H9 (cell line): ENCODE measurements at regions not wholly inside any gene's neighbourhood (a gene's known extent, or its start where the extent isn't known, plus 50 kb on each side); places are given as distances from the start of the nearest gene placed in this dataset.
A peak's percentile ranks its signal among the peaks of the same experiment; 100 is the strongest.

Experiments used
- DNase-seq: peaks from one replicate; pipeline ENCODE4 v3.0.0-alpha.2; 2017
- H2AFZ ChIP-seq: one replicate; pipeline ENCODE4 v1.6.1; 2013; ENCODE audit warnings: mild to moderate bottlenecking, low read length, control low read depth, moderate library complexity
- H2AK5ac ChIP-seq: 2 replicates; pipeline ENCODE4 v1.6.1; 2013; ENCODE audit warnings: low read length, control low read depth, mixed read lengths; ENCODE audit not compliant: insufficient read length
- H2BK120ac ChIP-seq: one replicate; pipeline ENCODE4 v1.6.1; 2013; ENCODE audit warnings: low read depth, mild to moderate bottlenecking, low read length, control low read depth, inconsistent platforms; ENCODE audit not compliant: poor library complexity, severe bottlenecking
- H2BK12ac ChIP-seq: 2 replicates; pipeline ENCODE4 v1.6.1; 2013; ENCODE audit warnings: low read length, control low read depth, mixed read lengths, low read depth; ENCODE audit not compliant: insufficient read length
- H2BK15ac ChIP-seq: 2 replicates; pipeline ENCODE4 v1.6.1; 2013; ENCODE audit warnings: low read depth, low read length, control low read depth
- H2BK20ac ChIP-seq: one replicate; pipeline ENCODE4 v1.6.1; 2013; ENCODE audit warnings: low read depth, mild to moderate bottlenecking, low read length, control low read depth, inconsistent platforms; ENCODE audit not compliant: poor library complexity, severe bottlenecking
- H2BK5ac ChIP-seq: 2 replicates; pipeline ENCODE4 v1.6.1; 2013; ENCODE audit warnings: low read length, control low read depth, mixed read lengths; ENCODE audit not compliant: insufficient read length
- H3K14ac ChIP-seq: 2 replicates; pipeline ENCODE4 v1.6.1; 2013; ENCODE audit warnings: low read length, control low read depth; ENCODE audit not compliant: insufficient read depth
- H3K18ac ChIP-seq: 2 replicates; pipeline ENCODE4 v1.6.1; 2013; ENCODE audit warnings: low read depth, mild to moderate bottlenecking, mixed read lengths, low read length, control low read depth; ENCODE audit not compliant: insufficient read length
- H3K23ac ChIP-seq: 2 replicates; pipeline ENCODE4 v1.6.1; 2013; ENCODE audit warnings: low read length, control low read depth, mixed read lengths, low read depth; ENCODE audit not compliant: insufficient read length
- H3K23me2 ChIP-seq: 2 replicates; pipeline ENCODE4 v1.6.1; 2013; ENCODE audit warnings: low read depth, mild to moderate bottlenecking, mixed read lengths, low read length, control low read depth; ENCODE audit not compliant: insufficient read length, poor library complexity, severe bottlenecking
- H3K27ac ChIP-seq: 2 replicates; pipeline ENCODE4 v1.5.1; 2013; ENCODE audit warnings: low read length, control low read depth, mixed read lengths, low read depth; ENCODE audit not compliant: insufficient read length
- H3K27me3 ChIP-seq: 2 replicates; pipeline ENCODE4 v1.6.1; 2013; ENCODE audit warnings: low read length, control low read depth, inconsistent platforms; ENCODE audit not compliant: insufficient read depth
- H3K4ac ChIP-seq: 2 replicates; pipeline ENCODE4 v1.6.1; 2013; ENCODE audit warnings: low read depth, mild to moderate bottlenecking, control low read depth, inconsistent platforms, low read length, moderate library complexity
- H3K4me1 ChIP-seq: 2 replicates; pipeline ENCODE4 v1.6.1; 2013; ENCODE audit warnings: low read length, control low read depth, inconsistent platforms; ENCODE audit not compliant: insufficient read depth
- H3K4me2 ChIP-seq: 2 replicates; pipeline ENCODE4 v1.6.1; 2013; ENCODE audit warnings: low read length, control low read depth, mixed read lengths; ENCODE audit not compliant: insufficient read length, insufficient read depth
- H3K56ac ChIP-seq: 2 replicates; pipeline ENCODE4 v1.6.1; 2013; ENCODE audit warnings: low read depth, mild to moderate bottlenecking, mixed read lengths, low read length, control low read depth; ENCODE audit not compliant: insufficient read length
- H3K79me1 ChIP-seq: 2 replicates; pipeline ENCODE4 v1.6.1; 2013; ENCODE audit warnings: low read depth, mild to moderate bottlenecking, moderate library complexity, low read length, control low read depth, inconsistent platforms; ENCODE audit not compliant: insufficient read depth, poor library complexity, severe bottlenecking
- H3K79me2 ChIP-seq: 2 replicates; pipeline ENCODE4 v1.6.1; 2013; ENCODE audit warnings: low read length, control low read depth, inconsistent platforms; ENCODE audit not compliant: insufficient read depth
- H3K9ac ChIP-seq: 2 replicates; pipeline ENCODE4 v1.6.1; 2013; ENCODE audit warnings: low read length, control low read depth, mixed read lengths; ENCODE audit not compliant: insufficient read length; ENCODE audit errors: extremely low read depth
- H3K9me3 ChIP-seq: one replicate; pipeline ENCODE4 v1.6.1; 2013; ENCODE audit warnings: low read depth, low read length, inconsistent platforms; ENCODE audit not compliant: control insufficient read depth
- H3T11ph ChIP-seq: one replicate; pipeline ENCODE4 v1.6.1; 2013; ENCODE audit warnings: mild to moderate bottlenecking, low read length, control low read depth, inconsistent platforms
- H4K20me1 ChIP-seq: one replicate; pipeline ENCODE4 v1.6.1; 2013; ENCODE audit not compliant: control insufficient read depth, insufficient read length, insufficient read depth
- H4K5ac ChIP-seq: 2 replicates; pipeline ENCODE4 v1.6.1; 2013; ENCODE audit warnings: low read depth, mild to moderate bottlenecking, mixed read lengths, low read length, control low read depth; ENCODE audit not compliant: insufficient read length
- H4K8ac ChIP-seq: replicated peaks from 2 replicates; pipeline ENCODE4 v1.6.1; 2013; ENCODE audit warnings: low read length, control low read depth, mixed read lengths, low read depth; ENCODE audit not compliant: insufficient read length
- H4K91ac ChIP-seq: 2 replicates; pipeline ENCODE4 v1.6.1; 2013; ENCODE audit warnings: low read depth, mild to moderate bottlenecking, moderate library complexity, mixed read lengths, low read length, control low read depth; ENCODE audit not compliant: insufficient read length
- H3K27ac Mint-ChIP-seq, 3 experiments: 2 replicates in 2 of 3; 3 replicates in 1 of 3; pipeline ENCODE4 v1.8.0; 2020 to 2021; ENCODE audit warnings: mixed read lengths in 3 of 3, mild to moderate bottlenecking in 1 of 3, moderate library complexity in 1 of 3
- H3K27me3 Mint-ChIP-seq: 2 replicates; pipeline ENCODE4 v1.8.0; 2021; ENCODE audit warnings: low read depth, mild to moderate bottlenecking, moderate library complexity, mixed read lengths
- H3K36me3 Mint-ChIP-seq, 3 experiments: 2 replicates in 2 of 3; 3 replicates in 1 of 3; pipeline ENCODE4 v1.8.0; 2020 to 2021; ENCODE audit warnings: low read depth in 3 of 3, mixed read lengths in 3 of 3; ENCODE audit not compliant: insufficient read depth in 1 of 3
- H3K4me1 Mint-ChIP-seq, 2 experiments: 2 replicates each; pipeline ENCODE4 v1.8.0; 2020; ENCODE audit warnings: mixed read lengths in 2 of 2
- H3K4me3 Mint-ChIP-seq, 2 experiments: 2 replicates in 1 of 2; 3 replicates in 1 of 2; pipeline ENCODE4 v1.8.0; 2020 to 2021; ENCODE audit warnings: mild to moderate bottlenecking in 2 of 2, mixed read lengths in 2 of 2, moderate library complexity in 1 of 2
- H3K9me3 Mint-ChIP-seq, 2 experiments: 2 replicates in 1 of 2; 3 replicates in 1 of 2; pipeline ENCODE4 v1.8.0; 2020; ENCODE audit warnings: mild to moderate bottlenecking in 2 of 2, mixed read lengths in 2 of 2, moderate library complexity in 1 of 2
- CTCF ChIP-seq: fragments of 200-600 bp; sonication (generic); conservative IDR thresholded peaks from 3 replicates; pipeline ENCODE4 v1.8.0; 2021; ENCODE audit warnings: antibody characterized with exemption, mild to moderate bottlenecking
- WGBS: extraction: QIAGEN DNeasy Blood & Tissue Kit; methylation state at CpG from one replicate; pipeline ENCODE4 v1.1.7; 2013; ENCODE audit warnings: missing lambda C conversion rate, low lambda C conversion rate, mixed read lengths; ENCODE audit not compliant: insufficient read length; ENCODE audit errors: extremely low coverage; 5-methylcytosine and 5-hydroxymethylcytosine counted together

DNA sequence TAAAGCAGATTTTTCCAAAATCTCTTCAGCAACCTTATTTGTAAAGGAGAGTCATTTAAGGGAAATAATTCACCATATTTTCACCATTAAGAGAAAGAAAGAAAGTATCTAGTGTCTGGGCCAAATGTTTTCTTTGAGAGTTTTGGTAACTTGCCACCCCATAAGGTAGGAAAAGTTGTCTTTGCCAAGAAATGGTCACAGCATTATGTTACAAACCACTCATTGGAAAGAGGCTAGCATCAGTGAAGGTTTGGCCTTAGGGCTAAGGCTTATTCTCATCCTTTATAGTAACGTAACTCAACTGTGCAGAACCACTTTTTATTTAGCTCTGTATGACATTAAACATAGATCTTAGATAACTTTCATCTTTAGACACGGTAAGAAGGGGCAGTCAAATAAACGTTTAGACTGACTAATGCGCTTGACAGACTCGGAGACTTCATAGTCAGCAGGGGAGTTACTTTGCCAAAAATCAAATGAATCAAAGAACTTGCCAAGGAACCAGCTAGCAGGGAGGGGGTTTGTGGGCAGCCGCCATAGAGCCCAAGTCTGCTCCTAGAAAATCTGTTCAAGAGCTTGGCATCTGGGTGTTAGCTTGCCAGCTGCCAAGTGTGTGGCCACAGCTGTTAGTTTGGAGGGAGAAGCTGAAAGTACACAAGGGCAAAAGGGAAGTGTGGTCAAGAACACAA, 182.8 kb upstream of the GRID2 start:
- Histone ChIP-seq H2BK20ac (no peak overlapping the region), H3K9ac (no peak overlapping the region), H3K4me2 (no peak overlapping the region), H3K79me1 (no peaks in the 10 kb centered on the region), H4K91ac (no peak overlapping the region), H3K18ac (no peak overlapping the region), H3K27me3 (no peaks in the 10 kb centered on the region), H4K20me1 (no peaks in the 10 kb centered on the region), H2BK15ac (no peak overlapping the region), H4K8ac (no peak overlapping the region), H2BK12ac (no peak overlapping the region), H3K79me2 (no peaks in the 10 kb centered on the region), H3K4me1 (no peaks in the 10 kb centered on the region), H3K4ac (no peak overlapping the region), H3K56ac (no peak overlapping the region), H2BK120ac (no peak overlapping the region), H2AK5ac (no peak overlapping the region), H3T11ph (no peak overlapping the region), H4K5ac (no peak overlapping the region), H3K23ac (no peak overlapping the region), H3K27ac (no peak overlapping the region), H2AFZ (no peak overlapping the region), H3K14ac (no peak overlapping the region), H2BK5ac (no peak overlapping the region), H3K23me2 (no peaks in the 10 kb centered on the region), H3K9me3 (no peaks in the 10 kb centered on the region)
- no CpG with 5 or more reads among the region's 6 CpGs for WGBS
- no peak for TF ChIP-seq CTCF
- Mint-ChIP-seq H3K27ac (0 out of 7 replicates have a peak overlapping the region, but pooled peaks of 1 of the 3 experiments have one; percentile 3), H3K36me3 (no peaks in the 10 kb centered on the region), H3K9me3 (no peaks in the 10 kb centered on the region), H3K27me3 (no peaks in the 10 kb centered on the region; the same call in none of the 2 replicates), H3K4me3 (no peak overlapping the region), H3K4me1 (peaks cover 0 to 7% of the 10 kb centered on the region in 2 experiments; a peak in 2 of 4 replicates)
- no peak for DNase-seq
